GM23338 (cell line): ENCODE measurements at regions not wholly inside any gene's neighbourhood (a gene's known extent, or its start where the extent isn't known, plus 50 kb on each side); places are given as distances from the start of the nearest gene placed in this dataset.

Experiments
- CREB1 ChIP-seq: fragments of 250-450 bp; sonication (Bioruptor Pico); IDR thresholded peaks from 2 replicates; pipeline ENCODE4 v1.5.0; 2020; ENCODE audit warnings: low read depth, mild to moderate bottlenecking, moderate library complexity
- CTCF ChIP-seq, 2 experiments: fragments of 200-600 bp in 1 of 2; sonication (generic) in 1 of 2; conservative IDR thresholded peaks; 2 replicates each; pipeline versions ENCODE4 v1.5.1 to v1.6.1; 2016 to 2017; ENCODE audit warnings: antibody characterized with exemption in 2 of 2, low read depth in 2 of 2, mild to moderate bottlenecking in 2 of 2, moderate library complexity in 1 of 2
- ETS1 ChIP-seq: IDR thresholded peaks from 2 replicates; pipeline ENCODE4 v1.6.1; 2016; ENCODE audit warnings: antibody characterized with exemption
- EZH2 ChIP-seq: fragments of 200-600 bp; sonication (generic); IDR thresholded peaks from one replicate; pipeline ENCODE4 v1.8.0; 2017; ENCODE audit warnings: antibody characterized with exemption, mild to moderate bottlenecking, low read depth; ENCODE audit not compliant: unreplicated experiment
- EZH2phosphoT487 ChIP-seq: fragments of 200-600 bp; sonication (generic); IDR thresholded peaks from one replicate; pipeline ENCODE4 v1.8.1; 2018; ENCODE audit warnings: antibody characterized with exemption; ENCODE audit not compliant: unreplicated experiment
- NANOG ChIP-seq: IDR thresholded peaks from 2 replicates; pipeline ENCODE4 v1.6.1; 2016; ENCODE audit warnings: antibody characterized with exemption, borderline replicate concordance
- POLR2AphosphoS5 ChIP-seq: IDR thresholded peaks from 2 replicates; pipeline ENCODE4 v1.6.1; 2016; ENCODE audit warnings: antibody characterized with exemption, low read depth
- REST ChIP-seq: IDR thresholded peaks from one replicate; pipeline ENCODE4 v1.6.1; 2018; ENCODE audit warnings: antibody characterized with exemption; ENCODE audit not compliant: unreplicated experiment
- STAT1 ChIP-seq: IDR thresholded peaks from one replicate; pipeline ENCODE4 v1.6.1; 2016; ENCODE audit warnings: antibody characterized with exemption; ENCODE audit not compliant: unreplicated experiment
- ZNF114 ChIP-seq: fragments of 250-450 bp; sonication (Bioruptor Pico); IDR thresholded peaks from 2 replicates; pipeline ENCODE4 v1.5.0; 2020; ENCODE audit warnings: mild to moderate bottlenecking, moderate library complexity
- ZNF331 ChIP-seq: fragments of 250-450 bp; sonication (Bioruptor Pico); IDR thresholded peaks from 2 replicates; pipeline ENCODE4 v1.5.0; 2020; ENCODE audit warnings: low read depth, mild to moderate bottlenecking, moderate library complexity

- TF ChIP-seq CTCF (conservative IDR thresholded peaks at IDR 0.05; ENCODE audit: low read depth in 2 of 2) (no peak), REST (no peak), EZH2 (no peak), POLR2AphosphoS5 (no peak), EZH2phosphoT487 (no peak), CREB1 (no peak), ETS1 (no peak), ZNF331 (CRISPR knock-in tag) (no peak), NANOG (no peak), ZNF114 (CRISPR knock-in tag) (no peak), STAT1 (no peak)
These were observed 103.5 kb upstream of the SRD5A3 start for GRCh38 chr4:55242506-55242905.
